AG08395 (cell line): ENCODE measurements at regions not wholly inside any gene's neighbourhood (a gene's known extent, or its start where the extent isn't known, plus 50 kb on each side); places are given as distances from the start of the nearest gene placed in this dataset.
"Not testable (repeated sequence)": the region's sequence is repeated elsewhere in the genome, so short reads cannot be mapped to it uniquely, and the experiment has no call there.

Source experiments
- DNase-seq: peaks from one replicate; pipeline ENCODE4 v3.0.0; 2012; ENCODE audit warnings: mixed read lengths, low spot score

DNA sequence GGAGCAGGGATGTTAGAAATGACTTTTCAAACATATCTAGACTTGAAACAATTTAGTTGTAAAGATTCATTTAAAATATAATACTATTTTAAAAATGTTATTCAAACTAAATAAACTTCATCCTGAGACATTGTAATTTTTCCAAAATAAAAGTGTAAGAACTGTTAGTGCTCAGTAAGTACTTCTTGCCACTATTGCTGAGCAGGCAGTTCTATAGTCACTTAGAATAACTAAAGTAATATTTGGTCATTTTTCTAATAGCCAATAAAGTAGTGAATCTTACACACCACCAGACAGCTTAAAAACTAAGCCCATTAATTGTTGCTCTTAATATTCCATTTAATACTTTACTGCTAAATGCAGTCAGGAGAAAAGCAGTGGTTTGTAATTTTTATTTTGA is 1120.0 kb upstream of the CDH10 start:
- no peak for DNase-seq

DNA sequence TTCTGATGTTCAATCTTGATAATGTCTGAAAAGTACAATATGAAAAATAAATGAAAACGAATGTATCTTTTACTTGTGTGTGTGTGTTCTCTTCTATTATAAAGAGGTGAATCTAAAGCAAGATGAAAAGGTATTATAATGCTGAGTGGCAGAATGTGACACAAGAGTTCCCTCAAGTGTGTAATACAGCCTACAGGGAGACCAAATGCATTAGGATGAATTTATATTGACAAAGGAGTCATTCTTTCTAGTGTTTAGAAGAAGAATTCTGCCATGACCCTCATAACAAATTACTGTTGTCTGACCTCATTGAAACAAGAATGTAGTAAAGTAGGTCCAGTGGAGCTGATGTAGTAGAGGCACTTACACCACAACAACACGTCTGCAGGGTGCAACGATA is 1119.0 kb upstream of the CDH10 start:
- no peak for DNase-seq

DNA sequence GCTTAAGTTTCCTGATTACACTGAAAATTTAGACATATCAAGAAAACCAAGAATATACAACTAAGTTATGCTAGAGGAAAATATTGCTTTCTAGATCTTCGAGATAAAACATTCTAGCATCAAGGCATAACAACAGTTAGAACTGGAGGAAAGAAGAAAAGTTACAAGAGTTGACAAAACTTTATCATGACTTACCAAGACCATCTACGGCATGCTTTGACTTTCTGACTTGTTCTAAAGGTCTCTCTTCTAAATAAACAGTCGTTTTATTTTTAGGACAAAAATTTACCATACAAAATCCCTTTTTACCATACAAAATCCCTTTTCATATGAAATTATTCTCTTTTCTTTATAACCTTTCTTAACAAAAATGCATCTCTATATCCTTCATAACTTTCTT is 1110.1 kb upstream of the CDH10 start:
- no peak for DNase-seq

DNA sequence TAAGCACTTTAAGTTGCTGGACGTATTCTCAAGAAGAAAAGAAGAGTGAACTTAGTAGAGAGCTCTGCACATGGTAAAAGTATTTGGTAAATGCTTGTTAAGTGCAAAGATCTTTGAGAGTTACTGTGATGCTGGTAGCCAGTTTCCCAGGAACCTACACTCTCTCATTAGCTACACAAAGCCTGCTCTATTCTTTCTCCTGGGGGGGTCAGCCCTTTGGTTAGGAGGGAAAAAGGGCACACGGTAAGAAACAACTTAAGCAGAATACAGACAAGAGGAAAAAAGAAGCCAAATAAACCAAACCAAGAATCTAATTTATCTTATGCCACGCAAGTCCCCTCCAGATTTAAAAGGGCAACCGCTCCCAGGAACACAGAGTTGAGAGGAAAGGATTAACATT is 1100.1 kb upstream of the CDH10 start:
- DNase-seq: no peak

DNA sequence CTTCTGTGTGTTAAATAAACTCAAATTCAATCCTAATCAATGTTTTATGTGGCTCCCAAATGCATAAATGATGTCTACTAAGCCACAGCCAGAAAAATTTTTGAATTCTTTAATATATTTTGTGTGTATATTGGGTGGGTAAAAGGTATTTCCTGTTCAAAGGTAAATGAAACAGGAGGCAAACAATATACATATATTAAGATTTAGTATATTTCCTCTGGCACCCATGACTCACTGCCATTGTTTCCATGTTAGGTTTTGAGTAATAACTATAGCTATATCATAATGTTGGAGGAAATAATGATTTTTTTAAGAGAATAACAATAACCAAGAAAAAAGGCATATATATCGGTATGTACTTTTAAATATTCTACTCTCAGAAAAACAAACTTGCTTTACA is 1071.9 kb upstream of the CDH10 start:
- no peak for DNase-seq

DNA sequence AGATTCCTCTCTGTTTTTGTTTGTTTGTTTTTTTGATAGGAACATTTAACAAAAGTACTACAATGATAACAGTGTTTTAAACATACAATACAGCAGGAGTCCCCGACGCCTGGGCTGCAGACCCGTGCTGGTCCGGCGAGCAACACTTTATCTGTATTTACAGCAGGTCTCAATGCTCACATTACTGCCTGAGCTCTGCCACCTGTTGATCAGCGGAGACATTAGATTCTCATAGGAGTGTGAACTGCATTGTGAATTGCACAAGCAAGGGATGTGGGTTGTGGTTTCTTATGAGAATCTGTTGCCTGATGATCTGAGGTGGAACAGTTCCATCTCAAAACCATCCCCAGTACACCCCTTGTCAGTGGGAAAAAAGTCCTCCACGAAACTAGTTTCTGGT is 1068.5 kb upstream of the CDH10 start:
- no peak for DNase-seq

DNA sequence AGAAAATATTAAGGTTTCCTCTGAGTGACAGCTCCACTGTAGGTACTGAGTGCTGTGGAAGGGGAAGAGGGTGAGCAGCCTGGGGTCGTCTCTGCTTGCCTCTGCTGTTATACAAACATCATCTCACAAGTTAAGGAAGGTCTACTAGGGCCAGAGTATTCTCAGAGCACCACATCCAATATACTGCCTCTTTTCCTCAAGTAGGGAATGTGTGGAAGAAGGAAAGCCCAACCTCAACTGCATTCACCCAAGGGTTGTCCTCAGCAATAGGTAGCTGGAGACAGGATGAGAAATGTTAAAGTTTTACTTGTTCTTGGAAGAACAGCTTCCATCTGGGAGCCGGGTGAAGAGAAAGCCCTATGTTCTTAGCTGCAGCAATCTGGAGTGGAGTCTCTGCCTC is 1062.3 kb upstream of the CDH10 start:
- DNase-seq: no peak

DNA sequence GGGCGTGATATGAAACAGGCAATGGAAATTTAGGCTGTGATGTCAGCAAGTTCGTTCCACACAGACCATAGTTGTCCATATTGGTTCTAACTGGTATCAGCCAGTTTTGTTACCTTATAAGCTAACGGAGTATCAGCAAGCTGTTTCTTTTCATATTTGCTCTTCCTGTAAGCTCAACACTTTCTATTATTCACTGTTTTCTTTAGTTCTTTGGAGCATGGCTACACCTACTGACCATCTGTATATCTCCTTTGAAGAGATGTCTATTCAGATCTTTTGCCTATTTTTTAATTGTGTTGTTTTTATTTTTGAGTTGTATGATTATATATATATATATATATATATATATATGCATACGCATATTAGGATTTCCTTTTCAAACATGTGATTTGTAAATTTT is 1057.2 kb upstream of the CDH10 start:
- DNase-seq: no peak

DNA sequence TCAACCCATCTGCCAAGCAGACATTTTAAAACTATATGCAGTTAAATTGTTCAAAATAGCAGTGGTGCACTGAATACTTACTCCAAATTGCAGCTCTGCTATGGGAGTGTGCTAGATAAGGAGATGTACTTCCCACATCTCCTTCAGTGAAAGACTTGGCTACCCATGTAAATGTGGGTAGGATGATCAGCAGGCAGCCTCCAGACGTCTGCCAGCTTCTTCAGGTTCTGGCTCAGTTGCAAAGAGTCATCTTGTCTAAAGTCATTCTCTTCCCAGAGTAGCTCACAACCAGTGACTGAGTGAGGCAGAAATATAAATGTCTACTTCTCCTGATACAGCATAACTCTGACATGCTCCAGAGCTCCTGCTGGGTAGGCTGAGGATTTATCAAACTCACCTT is 1050.0 kb upstream of the CDH10 start:
- DNase-seq: no peak

DNA sequence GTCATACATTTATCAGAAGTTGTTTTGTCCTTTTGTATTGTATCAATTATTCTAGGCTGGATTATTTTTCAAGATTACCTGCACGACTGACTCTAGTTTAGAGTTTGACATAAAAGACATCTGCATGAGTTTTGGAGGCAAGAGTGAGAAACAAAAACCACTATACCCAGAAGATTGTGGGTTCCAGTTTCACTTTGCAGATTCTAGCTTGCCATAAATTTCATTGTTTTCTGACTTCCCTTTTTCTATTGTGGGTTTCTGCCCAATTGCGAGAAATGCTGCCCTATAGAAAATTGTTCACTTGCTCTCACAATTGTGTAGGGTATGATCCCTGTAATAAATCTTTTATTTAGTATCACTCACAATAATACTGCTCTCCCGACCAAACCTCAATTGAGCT is 1043.4 kb upstream of the CDH10 start:
- no peak for DNase-seq

DNA sequence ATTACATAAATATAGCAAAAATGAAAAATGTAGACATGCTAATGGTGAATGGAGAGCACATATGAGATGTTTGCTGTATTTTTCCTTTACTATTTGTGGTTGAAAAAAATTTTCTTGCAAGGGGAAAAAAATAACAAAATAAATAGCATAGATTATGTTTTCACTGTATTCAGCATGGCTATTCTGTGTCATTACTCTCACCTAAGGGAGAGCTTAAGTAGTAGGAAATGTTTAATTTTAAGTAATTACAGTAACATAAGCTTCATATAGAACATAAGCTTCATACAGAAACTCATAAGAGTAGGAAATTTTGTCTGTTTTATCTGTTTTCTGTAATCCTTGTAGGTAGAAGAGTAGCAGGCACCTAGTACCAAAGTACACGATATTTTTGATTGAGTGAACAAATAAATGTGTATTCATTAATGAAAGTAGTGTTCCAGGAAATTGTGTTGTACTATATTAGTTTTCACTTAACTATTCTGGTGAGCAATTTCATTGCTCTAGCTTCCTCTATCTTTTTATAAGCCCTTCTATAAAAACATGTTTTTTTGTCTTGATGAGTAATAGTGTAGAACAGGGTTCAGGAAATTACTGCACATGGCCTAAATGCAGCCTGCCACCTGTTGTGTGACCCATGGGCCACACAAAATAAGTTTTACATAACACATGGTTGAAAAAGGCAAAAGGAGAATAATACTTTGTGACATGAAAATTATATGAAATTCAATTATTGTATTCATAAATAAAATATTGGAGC is 1025.0 kb upstream of the CDH10 start:
- DNase-seq: no peak

DNA sequence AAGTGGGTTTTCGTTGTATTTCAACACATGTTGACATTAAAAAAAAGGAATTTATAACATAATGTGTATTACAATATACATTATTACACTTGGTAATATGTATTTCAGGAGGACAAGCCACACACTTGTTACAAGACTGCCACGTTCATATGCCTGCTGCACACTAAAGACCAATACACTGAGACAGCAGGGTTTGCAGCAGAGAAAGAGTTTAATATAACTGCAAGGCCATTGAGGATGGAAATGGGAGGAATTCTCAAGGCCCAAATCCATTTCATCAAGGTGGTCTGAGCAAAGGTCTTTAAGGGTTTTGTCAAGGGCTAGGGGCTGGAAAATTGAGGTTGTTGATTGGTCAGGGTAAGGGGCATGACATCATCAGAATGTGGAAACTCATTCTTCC is 1017.8 kb upstream of the CDH10 start:
- DNase-seq: no peak

DNA sequence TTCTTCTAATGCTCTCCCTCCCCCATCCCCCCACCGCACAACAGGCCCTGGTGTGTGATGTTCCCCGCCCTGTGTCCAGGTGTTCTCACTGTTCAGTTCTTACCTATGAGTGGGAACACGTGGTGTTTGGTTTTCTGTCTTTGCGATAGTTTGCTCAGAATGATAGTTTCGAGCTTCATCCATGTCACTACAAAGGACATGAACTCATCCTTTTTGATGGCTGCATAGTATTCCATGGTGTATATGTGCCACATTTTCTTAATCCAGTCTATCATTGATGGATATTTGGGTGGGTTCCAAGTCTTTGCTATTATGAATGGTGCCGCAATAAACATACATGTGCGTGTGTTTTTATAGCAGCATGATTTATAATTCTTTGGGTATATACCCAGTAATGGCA is 1005.5 kb upstream of the CDH10 start:
- DNase-seq: not testable (repeated sequence)

DNA sequence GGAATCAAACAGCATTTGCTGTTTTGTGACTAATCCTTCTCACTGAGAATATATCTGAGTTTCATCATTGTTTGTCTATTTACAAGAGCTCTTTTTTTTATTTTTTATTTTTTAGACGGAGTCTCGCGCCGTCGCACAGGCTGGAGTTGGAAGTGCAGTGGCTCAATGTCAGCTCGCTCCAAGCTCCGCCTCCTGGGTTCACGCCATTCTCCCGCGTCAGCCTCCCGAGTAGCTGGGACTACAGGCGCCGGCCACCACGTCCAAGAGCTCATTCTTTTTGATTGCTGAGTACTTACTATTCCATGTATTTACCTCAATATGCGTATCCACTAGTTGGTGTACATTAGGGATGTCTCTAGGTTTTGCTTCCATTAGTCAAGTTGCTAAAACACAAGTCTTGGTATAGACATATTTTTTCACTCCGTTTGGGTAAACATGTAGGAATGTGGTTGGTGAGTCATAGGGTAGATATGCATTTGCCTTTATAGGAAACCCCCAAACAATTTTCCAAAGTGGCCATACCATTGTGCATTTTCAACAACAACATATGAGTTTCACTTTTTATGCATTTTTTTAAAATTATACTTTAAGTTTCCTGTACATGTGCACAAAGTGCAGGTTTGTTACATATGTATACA is 1005.0 kb upstream of the CDH10 start:
- DNase-seq: no peak

DNA sequence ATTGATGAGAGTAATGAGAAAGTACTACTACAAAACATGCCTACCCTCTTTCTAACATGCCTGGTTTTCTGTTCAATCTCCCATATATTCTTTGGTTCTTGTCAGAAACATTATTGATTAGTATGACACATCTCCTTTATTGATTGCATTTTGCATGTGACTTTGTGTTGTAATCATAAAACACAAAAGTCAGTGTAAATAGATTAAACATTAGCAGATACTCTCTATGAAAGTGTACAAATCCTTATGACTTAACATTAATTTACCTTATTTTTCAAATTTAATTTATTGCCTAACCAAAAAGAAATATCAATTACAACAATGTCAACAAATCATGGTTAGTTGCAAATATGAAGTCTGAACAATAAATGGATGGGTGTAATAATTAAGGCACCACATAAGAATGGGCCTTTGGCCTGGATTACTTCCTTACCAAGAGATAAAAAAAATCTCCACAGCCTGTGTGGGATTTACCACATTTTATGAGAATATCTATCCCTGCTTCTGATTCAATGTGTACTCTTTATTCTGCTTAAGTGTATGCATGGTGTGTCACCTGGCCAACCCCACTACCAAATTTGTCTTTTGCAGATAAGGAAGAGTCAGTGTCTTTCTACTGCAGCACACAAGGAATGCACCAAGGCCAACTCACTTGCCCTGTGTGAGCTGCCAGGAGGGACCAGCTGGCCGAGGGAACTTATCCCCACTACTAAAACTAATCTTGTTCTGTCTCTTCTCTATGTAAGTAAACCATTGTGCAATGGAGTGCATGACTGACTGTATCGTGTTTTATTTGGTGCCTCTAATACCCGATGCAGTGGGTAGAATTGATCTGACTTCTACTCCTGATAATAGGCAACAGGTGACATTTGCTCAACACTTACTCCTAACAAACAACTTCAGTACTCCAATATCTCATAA is 1001.9 kb upstream of the CDH10 start:
- no peak for DNase-seq

DNA sequence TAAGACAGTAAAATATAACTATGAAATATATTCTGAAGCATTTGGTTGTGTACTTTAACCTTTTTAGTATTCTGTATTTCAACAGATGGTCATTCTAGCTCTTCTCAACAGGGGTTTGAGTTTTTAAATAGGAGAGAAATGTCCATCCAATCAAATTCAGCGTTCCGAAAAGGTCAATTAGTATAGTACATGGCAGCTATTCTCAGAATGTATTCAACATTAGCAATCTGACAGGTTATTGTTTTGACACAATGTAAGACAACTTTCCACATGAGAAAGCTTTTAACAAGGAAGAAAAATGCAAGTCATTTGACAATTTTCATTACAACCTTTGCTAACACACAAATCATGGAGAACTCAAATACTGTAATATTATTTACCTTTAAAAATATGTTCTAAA is 996.3 kb upstream of the CDH10 start:
- DNase-seq: no peak

DNA sequence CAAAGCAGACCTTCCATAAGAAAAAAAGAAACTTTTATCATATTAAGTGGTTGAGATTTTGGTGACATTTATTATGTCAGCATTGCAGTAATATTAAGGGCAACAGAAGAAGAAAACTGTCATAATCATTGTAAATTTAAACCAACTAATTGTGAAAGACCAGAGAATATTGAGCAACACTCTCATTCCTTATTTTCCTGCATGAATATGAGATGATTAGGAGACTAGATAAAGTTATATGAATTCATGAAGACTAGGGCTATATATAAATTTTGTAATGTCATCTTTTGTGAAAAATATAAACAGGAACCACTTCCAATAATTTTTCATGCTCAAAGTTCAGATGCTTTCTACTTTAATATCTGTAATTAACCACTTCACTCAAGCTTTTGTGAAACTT is 974.5 kb upstream of the CDH10 start:
- DNase-seq: no peak

DNA sequence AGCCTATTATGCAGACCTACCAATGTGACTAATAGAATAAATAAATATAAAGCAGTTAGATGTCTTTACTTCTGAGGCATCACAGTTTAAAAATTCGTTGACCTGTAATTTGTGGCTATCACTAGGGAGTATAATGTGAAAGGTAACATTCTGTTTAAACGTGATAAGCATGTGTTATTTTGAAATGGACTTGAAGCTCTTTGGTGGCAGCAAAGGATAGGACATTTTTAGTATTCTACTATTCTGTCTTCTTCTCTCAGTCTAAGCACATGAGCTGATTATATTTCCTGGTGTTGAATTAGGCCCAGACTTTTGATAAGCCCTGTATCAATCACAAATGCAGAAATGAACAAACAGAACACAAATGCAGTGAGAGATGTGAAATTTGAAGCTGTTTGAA is 974.0 kb upstream of the CDH10 start:
- no peak for DNase-seq

DNA sequence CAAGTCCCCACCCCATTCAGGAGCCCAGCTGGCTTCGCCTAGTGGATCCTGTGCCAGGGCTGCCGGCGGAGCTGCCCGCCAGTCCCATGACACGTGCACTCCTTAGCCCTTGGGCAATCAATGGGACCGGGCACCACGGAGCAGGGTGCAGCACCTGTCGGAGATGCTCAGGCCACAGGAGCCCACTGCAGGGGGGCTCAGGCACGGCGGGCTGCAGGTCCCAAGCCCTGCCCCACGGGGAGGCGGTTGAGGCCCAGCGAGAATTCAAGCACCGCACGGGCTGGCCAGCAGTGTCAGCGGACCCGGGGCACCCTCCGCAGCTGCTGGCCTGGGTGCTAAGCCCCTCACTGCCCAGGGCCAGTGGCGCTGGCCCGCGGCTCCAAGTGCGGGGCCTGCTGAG is 969.7 kb upstream of the CDH10 start:
- no peak for DNase-seq

DNA sequence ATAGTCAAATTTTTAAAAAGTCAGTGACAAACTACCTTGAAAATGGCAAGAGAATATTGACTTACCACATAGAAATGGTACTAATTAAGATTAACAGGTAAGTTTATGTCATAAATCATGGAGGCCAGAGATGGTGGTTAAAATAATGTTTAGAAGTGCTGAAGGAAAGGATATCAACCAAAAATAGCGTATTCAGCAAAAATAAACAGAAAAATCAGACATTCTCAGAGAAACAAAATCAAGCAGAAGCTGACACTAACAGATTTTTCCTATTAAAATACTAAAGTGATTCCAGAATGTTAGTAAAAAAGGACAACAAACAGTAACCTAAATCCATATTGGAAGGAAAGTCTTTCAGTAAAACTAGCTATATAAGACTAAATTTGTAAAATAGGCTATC is 959.9 kb upstream of the CDH10 start:
- DNase-seq: no peak

DNA sequence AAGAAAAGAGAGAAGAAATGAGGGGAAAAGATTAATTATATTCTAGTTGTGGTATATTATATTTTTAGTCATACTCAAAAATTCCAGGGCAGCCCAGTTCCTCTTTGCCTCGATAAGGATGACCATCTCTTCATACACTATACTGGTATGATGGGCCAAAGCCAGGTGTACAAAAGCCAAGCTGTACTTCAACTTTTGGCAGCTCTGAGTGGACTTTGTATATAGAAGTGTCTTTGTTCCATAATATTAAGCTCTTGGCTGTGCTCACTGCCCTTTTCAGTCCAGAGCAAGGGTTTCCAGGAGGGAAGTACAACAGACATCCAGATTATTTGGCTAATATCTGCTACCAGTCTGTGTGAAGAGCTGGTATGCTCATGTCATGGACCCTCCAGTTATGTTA is 934.3 kb upstream of the CDH10 start:
- no peak for DNase-seq

DNA sequence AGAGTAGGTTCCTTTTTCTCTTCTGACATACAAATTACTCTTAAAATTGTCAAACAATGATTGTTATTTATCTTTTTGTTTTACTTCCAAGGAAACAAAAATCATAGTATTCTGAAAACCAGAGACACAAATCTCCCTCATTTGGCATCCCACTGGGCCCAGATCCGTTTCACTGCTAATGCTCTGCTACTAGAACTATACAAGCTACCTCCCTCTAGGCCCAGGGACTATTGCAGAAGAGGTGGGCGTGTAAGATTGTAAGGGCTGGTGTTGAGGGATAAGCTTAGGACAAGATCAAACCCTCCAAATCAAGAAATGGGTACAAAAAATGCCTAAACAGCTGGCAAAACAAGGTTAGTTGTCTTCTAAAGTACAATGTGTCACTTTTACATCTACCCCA is 928.9 kb upstream of the CDH10 start:
- DNase-seq: no peak

DNA sequence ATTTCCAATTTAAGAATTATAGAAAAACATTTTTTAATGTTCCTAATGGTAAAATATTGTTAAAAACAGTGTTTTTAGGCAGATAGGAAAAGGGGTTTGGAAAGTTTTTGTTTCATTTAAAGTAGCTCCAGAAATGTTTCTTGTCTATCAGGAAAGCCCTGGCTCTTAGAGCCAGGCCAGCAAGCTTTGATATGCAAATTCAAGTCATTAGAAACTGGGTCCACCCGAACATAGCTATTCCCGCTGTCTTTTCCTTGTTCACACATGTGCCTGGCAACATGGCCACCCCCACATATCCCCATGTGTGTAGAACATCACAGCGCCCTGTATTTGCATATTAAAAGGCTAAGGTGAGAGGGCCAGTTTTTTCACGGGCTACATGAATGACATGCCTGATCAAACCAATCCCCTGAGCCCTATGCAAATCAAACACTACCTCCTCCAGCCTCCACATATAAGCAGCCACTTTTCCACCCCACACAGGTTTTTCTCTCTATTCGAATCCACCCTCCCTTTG is 925.3 kb upstream of the CDH10 start:
- no peak for DNase-seq
